Esophagus muscularis mucosa (tissue), 4 donors: ENCODE measurements at regions not wholly inside any gene's neighbourhood (a gene's known extent, or its start where the extent isn't known, plus 50 kb on each side); places are given as distances from the start of the nearest gene placed in this dataset.

ENCODE experiments used
- DNase-seq: peaks from one replicate; pipeline ENCODE4 v3.0.0-alpha.2; 2017; ENCODE audit errors: extremely low spot score
- H3K27ac ChIP-seq, 4 donors: fragments of 200-600 bp; sonication (generic); replicated peaks in 1 of 4; 1 replicate in 3 of 4; 2 replicates in 1 of 4; pipeline ENCODE4 v1.5.1; 2016 to 2019; ENCODE audit warnings: mild to moderate bottlenecking in 1 of 4
- H3K27me3 ChIP-seq, 4 donors: fragments of 200-600 bp; sonication (generic); one replicate each; pipeline versions ENCODE4 v1.5.1 to v1.6.0; 2016 to 2019
- H3K36me3 ChIP-seq, 4 donors: fragments of 200-600 bp; sonication (generic); one replicate each; pipeline ENCODE4 v1.5.1; 2016 to 2019
- H3K4me1 ChIP-seq, 4 donors: fragments of 200-600 bp; sonication (generic); one replicate each; pipeline ENCODE4 v1.5.1; 2016 to 2019
- H3K4me3 ChIP-seq, 4 donors: fragments of 200-600 bp; sonication (generic); 1 replicate in 2 of 4; 2 replicates in 2 of 4; pipeline ENCODE4 v1.5.1; 2016 to 2019; ENCODE audit warnings: mild to moderate bottlenecking in 4 of 4, moderate library complexity in 1 of 4
- H3K9me3 ChIP-seq, 4 donors: fragments of 200-600 bp; sonication (generic); 1 replicate in 3 of 4; 2 replicates in 1 of 4; pipeline ENCODE4 v1.5.1; 2016 to 2019
- EP300 ChIP-seq: sonication (generic); formaldehyde crosslinking; IDR thresholded peaks from one replicate; pipeline ENCODE4 v1.6.1; 2017; ENCODE audit warnings: antibody characterized with exemption
- POLR2A ChIP-seq: fragments of 450-650 bp; IDR thresholded peaks from one replicate; pipeline ENCODE4 v1.6.1; 2017; ENCODE audit warnings: antibody characterized with exemption, moderate library complexity, mild to moderate bottlenecking, low read depth
- POLR2AphosphoS5 ChIP-seq, 2 donors: sonication (generic); formaldehyde crosslinking; IDR thresholded peaks; one replicate each; pipeline ENCODE4 v1.6.1; 2017; ENCODE audit warnings: antibody characterized with exemption in 2 of 2
- WGBS: methylation state at CpG from one replicate; pipeline ENCODE4 v1.1.5; 2018; 5-methylcytosine and 5-hydroxymethylcytosine counted together
- intact Hi-C: fragments of 100-400 bp; cut with DNase I; formaldehyde crosslinking; loops from one replicate; pipeline ENCODE4 v1.15.1; 2023
- TF ChIP-seq, protein P1 (sequence below), 3 experiments: fragments of 200-600 bp in 2 of 3; fragments of 450-650 bp in 1 of 3; sonication (generic) in 2 of 3; IDR thresholded peaks; one replicate each; pipeline ENCODE4 v1.5.1; 2017 to 2019; ENCODE audit warnings: antibody characterized with exemption in 3 of 3, mild to moderate bottlenecking in 2 of 3, moderate library complexity in 1 of 3

DNA sequence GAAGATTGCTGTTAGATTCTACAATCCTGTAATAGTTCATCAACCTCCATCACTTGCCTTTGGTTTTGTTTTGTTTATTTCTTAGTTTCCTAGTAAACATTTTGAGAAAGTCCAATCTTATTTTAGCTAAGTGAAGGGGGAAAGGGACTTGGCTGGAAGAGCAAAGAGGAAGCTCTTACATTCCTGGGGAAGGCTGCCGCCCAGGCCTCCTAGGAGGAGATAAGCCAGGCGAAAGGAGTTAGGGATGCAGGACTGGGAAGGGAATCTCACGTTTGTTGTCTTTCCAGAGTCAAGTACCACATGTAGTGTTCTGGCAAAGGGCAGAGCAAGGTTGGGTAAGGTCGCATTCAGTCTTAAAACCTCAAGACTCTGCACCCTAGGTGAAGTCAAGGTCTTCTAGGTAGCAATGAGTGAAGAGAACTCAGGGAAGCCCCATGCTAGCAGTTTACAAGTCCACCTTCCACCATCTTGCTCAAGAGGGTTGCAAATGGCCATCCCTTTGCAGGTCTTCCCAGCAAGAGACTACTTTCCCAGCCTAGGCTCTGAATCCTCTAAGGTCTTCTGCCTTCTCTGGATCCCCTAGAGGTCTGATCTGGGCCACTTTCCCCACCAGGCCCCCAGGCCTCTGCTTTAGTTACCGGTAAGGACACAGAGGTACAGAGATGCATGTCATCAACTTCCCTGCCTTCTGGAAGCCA lies 320.7 kb downstream of the CYP26B1 start:
- Histone ChIP-seq H3K27me3 (no peaks in the 10 kb centered on the region), H3K4me1 (peaks cover 18 to 26% (median 22%) of the 10 kb centered on the region in 4 donors), H3K9me3 (no peaks in the 10 kb centered on the region), H3K27ac (no peak overlapping the region), H3K4me3 (no peak overlapping the region), H3K36me3 (no peaks in the 10 kb centered on the region)
- no peak for TF ChIP-seq POLR2AphosphoS5 (IDR thresholded peaks at IDR 0.05)
- TF ChIP-seq, protein P1, sequence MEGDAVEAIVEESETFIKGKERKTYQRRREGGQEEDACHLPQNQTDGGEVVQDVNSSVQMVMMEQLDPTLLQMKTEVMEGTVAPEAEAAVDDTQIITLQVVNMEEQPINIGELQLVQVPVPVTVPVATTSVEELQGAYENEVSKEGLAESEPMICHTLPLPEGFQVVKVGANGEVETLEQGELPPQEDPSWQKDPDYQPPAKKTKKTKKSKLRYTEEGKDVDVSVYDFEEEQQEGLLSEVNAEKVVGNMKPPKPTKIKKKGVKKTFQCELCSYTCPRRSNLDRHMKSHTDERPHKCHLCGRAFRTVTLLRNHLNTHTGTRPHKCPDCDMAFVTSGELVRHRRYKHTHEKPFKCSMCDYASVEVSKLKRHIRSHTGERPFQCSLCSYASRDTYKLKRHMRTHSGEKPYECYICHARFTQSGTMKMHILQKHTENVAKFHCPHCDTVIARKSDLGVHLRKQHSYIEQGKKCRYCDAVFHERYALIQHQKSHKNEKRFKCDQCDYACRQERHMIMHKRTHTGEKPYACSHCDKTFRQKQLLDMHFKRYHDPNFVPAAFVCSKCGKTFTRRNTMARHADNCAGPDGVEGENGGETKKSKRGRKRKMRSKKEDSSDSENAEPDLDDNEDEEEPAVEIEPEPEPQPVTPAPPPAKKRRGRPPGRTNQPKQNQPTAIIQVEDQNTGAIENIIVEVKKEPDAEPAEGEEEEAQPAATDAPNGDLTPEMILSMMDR (IDR thresholded peaks at IDR 0.05) = no peak
- TF ChIP-seq EP300 = no peak
- no peak for TF ChIP-seq POLR2A
- 89% methylated on average over 5 of the region's 5 CpGs for WGBS
- DNase-seq = peak; percentile 74
- intact Hi-C loops = no loop called here

- no peaks in the 10 kb centered on the region for H3K27me3 ChIP-seq
These were observed 321.4 kb downstream of the CYP26B1 start for GRCh38 chr2:71826299-71826698.

GRCh38 chr2:71824436-71824835 lies 323.2 kb downstream of the CYP26B1 start:
- H3K9me3 ChIP-seq = no peaks in the 10 kb centered on the region
- DNase-seq = no peak
- H3K27ac ChIP-seq = no peak overlapping the region
- H3K27me3 ChIP-seq = no peaks in the 10 kb centered on the region
- intact Hi-C loops = no loop called here
- no peak for TF ChIP-seq POLR2AphosphoS5 (IDR thresholded peaks at IDR 0.05)
- no peak for TF ChIP-seq POLR2A
- TF ChIP-seq, protein P1 (IDR thresholded peaks at IDR 0.05) = no peak
- no peak for TF ChIP-seq EP300
- H3K36me3 ChIP-seq = no peaks in the 10 kb centered on the region
- H3K4me3 ChIP-seq = no peak overlapping the region
- H3K4me1 ChIP-seq = peaks cover 0 to 2% (median under 1%) of the 10 kb centered on the region in 4 donors
- 98% methylated on average over 2 of the region's 2 CpGs for WGBS

More at GRCh38 chr2:71826299-71826698, 321.4 kb downstream of the CYP26B1 start:
- intact Hi-C loops = no loop called here
- no peak for DNase-seq
- no peak overlapping the region for H3K4me3 ChIP-seq
- H3K36me3 ChIP-seq = no peaks in the 10 kb centered on the region
- H3K4me1 ChIP-seq = peaks cover 14 to 21% (median 18%) of the 10 kb centered on the region in 4 donors
- WGBS = 84% methylated on average over 3 of the region's 3 CpGs
- H3K27ac ChIP-seq = no peak overlapping the region
- TF ChIP-seq POLR2AphosphoS5 (IDR thresholded peaks at IDR 0.05) (no peak), POLR2A (no peak), EP300 (no peak)
- TF ChIP-seq, protein P1 (IDR thresholded peaks at IDR 0.05) = no peak
- no peaks in the 10 kb centered on the region for H3K9me3 ChIP-seq

DNA sequence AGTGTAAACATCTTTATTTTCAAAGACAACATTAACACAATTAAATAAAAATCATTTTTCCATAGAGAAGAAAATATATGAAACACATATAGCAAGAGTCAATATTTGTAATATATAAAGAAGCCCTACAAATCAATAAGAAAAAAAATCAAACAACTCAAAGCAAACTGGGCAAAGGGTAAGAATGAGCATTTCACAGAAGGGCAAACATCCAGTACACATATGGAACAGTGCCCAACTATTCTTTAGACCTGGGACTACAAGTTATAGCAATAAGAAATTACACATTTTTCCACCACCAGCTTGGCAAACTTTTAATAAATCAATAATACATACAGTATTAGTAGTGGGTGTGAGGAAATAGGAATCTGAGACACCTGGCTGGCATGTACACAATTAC lies 324.1 kb downstream of the CYP26B1 start:
- intact Hi-C loops = no loop called here
- Histone ChIP-seq H3K4me3 (no peak overlapping the region), H3K4me1 (no peaks in the 10 kb centered on the region), H3K27me3 (no peaks in the 10 kb centered on the region), H3K9me3 (no peaks in the 10 kb centered on the region), H3K27ac (no peak overlapping the region), H3K36me3 (no peaks in the 10 kb centered on the region)
- TF ChIP-seq POLR2AphosphoS5 (IDR thresholded peaks at IDR 0.05) (no peak), POLR2A (no peak), EP300 (no peak)
- TF ChIP-seq, protein P1 (IDR thresholded peaks at IDR 0.05) = no peak
- DNase-seq = no peak

GRCh38 chr2:71822463-71822862 lies 325.2 kb downstream of the CYP26B1 start:
- intact Hi-C loops = no loop called here
- Histone ChIP-seq H3K4me3 (no peak overlapping the region), H3K27me3 (no peaks in the 10 kb centered on the region), H3K9me3 (no peaks in the 10 kb centered on the region), H3K4me1 (no peaks in the 10 kb centered on the region), H3K27ac (no peak overlapping the region), H3K36me3 (no peaks in the 10 kb centered on the region)
- no peak for DNase-seq
- TF ChIP-seq EP300 = no peak
- TF ChIP-seq POLR2AphosphoS5 (IDR thresholded peaks at IDR 0.05) = no peak
- TF ChIP-seq, protein P1 (IDR thresholded peaks at IDR 0.05) = no peak
- no peak for TF ChIP-seq POLR2A
